Neural crest cell (in vitro differentiated cells): ENCODE measurements at regions not wholly inside any gene's neighbourhood (a gene's known extent, or its start where the extent isn't known, plus 50 kb on each side); places are given as distances from the start of the nearest gene placed in this dataset.

ENCODE experiments used
- DNase-seq: peaks from one replicate; pipeline ENCODE4 v3.0.0; 2021; ENCODE audit warnings: low read depth, mixed read lengths, low spot score
- H3K27ac Mint-ChIP-seq: one replicate; pipeline ENCODE4 v1.8.0; 2021; ENCODE audit warnings: mild to moderate bottlenecking, mixed read lengths; ENCODE audit not compliant: unreplicated experiment
- H3K27me3 Mint-ChIP-seq: 2 replicates; pipeline ENCODE4 v1.8.0; 2021; ENCODE audit warnings: low read depth, mild to moderate bottlenecking, mixed read lengths
- H3K36me3 Mint-ChIP-seq: 2 replicates; pipeline ENCODE4 v1.8.0; 2021; ENCODE audit warnings: low read depth, mild to moderate bottlenecking, mixed read lengths
- H3K4me1 Mint-ChIP-seq: 2 replicates; pipeline ENCODE4 v1.8.0; 2021; ENCODE audit warnings: mixed read lengths
- H3K4me3 Mint-ChIP-seq: one replicate; pipeline ENCODE4 v1.8.0; 2021; ENCODE audit warnings: mild to moderate bottlenecking, mixed read lengths
- H3K9me3 Mint-ChIP-seq: 2 replicates; pipeline ENCODE4 v1.8.0; 2021; ENCODE audit warnings: mixed read lengths
- CTCF ChIP-seq: fragments of 200-600 bp; sonication (generic); conservative IDR thresholded peaks from 2 replicates; pipeline ENCODE4 v1.5.0; 2021; ENCODE audit warnings: antibody characterized with exemption, mild to moderate bottlenecking

- Mint-ChIP-seq H3K4me3 (no peak overlapping the region), H3K9me3 (peaks cover 10% of the 10 kb centered on the region), H3K27me3 (no peaks in the 10 kb centered on the region), H3K4me1 (no peaks in the 10 kb centered on the region), H3K27ac (no peak overlapping the region), H3K36me3 (peaks cover 10% of the 10 kb centered on the region)
- no peak for DNase-seq
- TF ChIP-seq CTCF, result no peak
Measured at GRCh38 chr4:144868309-144868708, 222.4 kb downstream of the HHIP start.

- H3K27me3 Mint-ChIP-seq, result no peaks in the 10 kb centered on the region
- H3K27ac Mint-ChIP-seq, result no peak overlapping the region
- H3K36me3 Mint-ChIP-seq, result no peaks in the 10 kb centered on the region
- no peak for TF ChIP-seq CTCF
- H3K4me3 Mint-ChIP-seq, result no peak overlapping the region
- no peaks in the 10 kb centered on the region for H3K9me3 Mint-ChIP-seq
- H3K4me1 Mint-ChIP-seq, result no peaks in the 10 kb centered on the region
- DNase-seq, result no peak
Measured at GRCh38 chr4:144872508-144873225, 225.3 kb downstream of the ANAPC10 start.

GRCh38 chr4:144873226-144873990 is 224.6 kb downstream of the ANAPC10 start:
- Mint-ChIP-seq H3K9me3 (no peaks in the 10 kb centered on the region), H3K27ac (no peak overlapping the region), H3K27me3 (no peaks in the 10 kb centered on the region), H3K36me3 (no peaks in the 10 kb centered on the region), H3K4me1 (no peaks in the 10 kb centered on the region), H3K4me3 (no peak overlapping the region)
- TF ChIP-seq CTCF, result no peak
- no peak for DNase-seq

GRCh38 chr4:144894573-144894972 is 203.4 kb downstream of the ANAPC10 start:
- no peak for TF ChIP-seq CTCF
- H3K27ac Mint-ChIP-seq, result no peak overlapping the region
- H3K27me3 Mint-ChIP-seq, result no peaks in the 10 kb centered on the region
- peaks cover 14% of the 10 kb centered on the region for H3K9me3 Mint-ChIP-seq
- DNase-seq, result no peak
- H3K4me1 Mint-ChIP-seq, result no peaks in the 10 kb centered on the region
- no peak overlapping the region for H3K4me3 Mint-ChIP-seq
- H3K36me3 Mint-ChIP-seq, result no peaks in the 10 kb centered on the region

- TF ChIP-seq CTCF, result no peak
- peaks cover 20% of the 10 kb centered on the region for H3K4me1 Mint-ChIP-seq
- H3K4me3 Mint-ChIP-seq, result no peak overlapping the region
- H3K36me3 Mint-ChIP-seq, result no peaks in the 10 kb centered on the region
- H3K9me3 Mint-ChIP-seq, result peaks cover 14% of the 10 kb centered on the region
- no peak overlapping the region for H3K27ac Mint-ChIP-seq
- no peak for DNase-seq
- no peaks in the 10 kb centered on the region for H3K27me3 Mint-ChIP-seq
Measured at GRCh38 chr4:144899393-144899792, 198.6 kb downstream of the ANAPC10 start.
